ENCODE measurements at regions not wholly inside any gene's neighbourhood (a gene's known extent, or its start where the extent isn't known, plus 50 kb on each side); places are given as distances from the start of the nearest gene placed in this dataset.

GRCh38 chr3:160112481-160112880 is 112.7 kb upstream of the C3orf80 start:
- no peak for DNase-seq
- H2AFZ ChIP-seq (ENCODE audit: low read depth, low read length), result no peak overlapping the region
- no peak overlapping the region for H3K4me2 ChIP-seq (ENCODE audit: insufficient read depth, low read length)
- H4K20me1 ChIP-seq (ENCODE audit: insufficient read depth, low read length), result no peaks in the 10 kb centered on the region
- H3K4me3 ChIP-seq (ENCODE audit: low read depth in 1 of 2, low read length in 2 of 2), result no peak overlapping the region
- H3K36me3 ChIP-seq (ENCODE audit: insufficient read depth, low read length), result no peaks in the 10 kb centered on the region
- no peaks in the 10 kb centered on the region for H3K4me1 ChIP-seq (ENCODE audit: insufficient read depth, low read length)
- H3K9ac ChIP-seq (ENCODE audit: low read depth, low read length), result no peak overlapping the region
- TF ChIP-seq EZH2 (IDR thresholded peaks at IDR 0.05; ENCODE audit: borderline replicate concordance, low read depth, low read length, severe bottlenecking) (no peak), CTCF (IDR thresholded peaks at IDR 0.05; ENCODE audit: borderline replicate concordance, extremely low read depth, low read length, poor library complexity, severe bottlenecking) (no peak)
- H3K79me2 ChIP-seq (ENCODE audit: insufficient read depth, low read length), result no peaks in the 10 kb centered on the region
- H3K27ac ChIP-seq (ENCODE audit: low read length), result no peak overlapping the region
- peaks cover 9% of the 10 kb centered on the region for H3K27me3 ChIP-seq (ENCODE audit: insufficient read depth, low read length, poor library complexity)
- ATAC-seq (ENCODE audit: insufficient read depth, low read depth), result no peak
- no peaks in the 10 kb centered on the region for H3K9me3 ChIP-seq (ENCODE audit: insufficient read depth, low read length, severe bottlenecking)

- ATAC-seq (ENCODE audit: insufficient read depth, low read depth), result no peak
Measured at GRCh38 chr3:160112996-160113395, 112.2 kb upstream of the C3orf80 start.

DNA sequence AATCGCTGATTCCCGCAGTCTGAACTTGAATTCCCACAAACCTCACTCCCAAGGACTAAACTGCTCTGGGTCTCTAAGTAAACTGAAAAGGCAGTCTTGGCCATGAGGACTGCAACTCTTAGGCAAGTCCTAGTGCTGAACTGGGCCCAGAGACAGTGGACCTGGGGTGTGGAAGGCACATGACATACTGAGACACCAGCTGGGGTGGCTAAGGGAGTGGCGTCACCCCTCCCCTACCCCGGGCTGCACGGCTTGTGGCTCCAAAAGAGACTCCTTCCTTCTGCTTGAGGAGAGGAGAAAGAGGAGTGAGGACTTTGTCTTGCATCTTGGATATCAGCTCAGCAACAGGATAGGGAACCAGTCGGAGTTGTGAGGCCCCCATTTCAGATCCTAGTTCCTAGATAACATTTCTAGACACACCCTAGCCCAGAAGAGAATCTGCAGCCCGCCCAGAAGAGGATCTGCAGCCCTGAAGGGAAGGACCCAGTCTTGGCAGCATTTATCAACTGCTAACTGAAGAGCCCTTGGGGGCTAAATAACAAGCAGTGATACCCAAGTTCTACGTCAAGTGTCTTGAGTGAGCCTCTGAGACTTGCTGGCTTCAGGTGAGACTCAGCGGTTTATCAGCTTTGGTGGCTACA is 110.7 kb upstream of the C3orf80 start:
- Histone ChIP-seq H3K9ac (ENCODE audit: low read depth, low read length) (no peak overlapping the region), H3K4me1 (ENCODE audit: insufficient read depth, low read length) (no peaks in the 10 kb centered on the region), H2AFZ (ENCODE audit: low read depth, low read length) (no peak overlapping the region), H3K36me3 (ENCODE audit: insufficient read depth, low read length) (no peaks in the 10 kb centered on the region), H3K79me2 (ENCODE audit: insufficient read depth, low read length) (no peaks in the 10 kb centered on the region), H3K9me3 (ENCODE audit: insufficient read depth, low read length, severe bottlenecking) (no peaks in the 10 kb centered on the region), H3K27me3 (ENCODE audit: insufficient read depth, low read length, poor library complexity) (peaks cover 9% of the 10 kb centered on the region), H3K27ac (ENCODE audit: low read length) (no peak overlapping the region), H4K20me1 (ENCODE audit: insufficient read depth, low read length) (no peaks in the 10 kb centered on the region), H3K4me3 (ENCODE audit: low read depth in 1 of 2, low read length in 2 of 2) (no peak overlapping the region), H3K4me2 (ENCODE audit: insufficient read depth, low read length) (no peak overlapping the region)
- no peak for DNase-seq
- no peak for ATAC-seq (ENCODE audit: insufficient read depth, low read depth)
- TF ChIP-seq CTCF (IDR thresholded peaks at IDR 0.05; ENCODE audit: borderline replicate concordance, extremely low read depth, low read length, poor library complexity, severe bottlenecking), result no peak
- no peak for TF ChIP-seq EZH2 (IDR thresholded peaks at IDR 0.05; ENCODE audit: borderline replicate concordance, low read depth, low read length, severe bottlenecking)

More at GRCh38 chr3:160112996-160113395, 112.2 kb upstream of the C3orf80 start:
- Histone ChIP-seq H3K9me3 (ENCODE audit: insufficient read depth, low read length, severe bottlenecking) (no peaks in the 10 kb centered on the region), H3K27me3 (ENCODE audit: insufficient read depth, low read length, poor library complexity) (peaks cover 9% of the 10 kb centered on the region), H4K20me1 (ENCODE audit: insufficient read depth, low read length) (no peaks in the 10 kb centered on the region), H2AFZ (ENCODE audit: low read depth, low read length) (no peak overlapping the region), H3K9ac (ENCODE audit: low read depth, low read length) (no peak overlapping the region), H3K27ac (ENCODE audit: low read length) (no peak overlapping the region), H3K4me2 (ENCODE audit: insufficient read depth, low read length) (no peak overlapping the region), H3K79me2 (ENCODE audit: insufficient read depth, low read length) (no peaks in the 10 kb centered on the region), H3K4me3 (ENCODE audit: low read depth in 1 of 2, low read length in 2 of 2) (no peak overlapping the region), H3K36me3 (ENCODE audit: insufficient read depth, low read length) (no peaks in the 10 kb centered on the region), H3K4me1 (ENCODE audit: insufficient read depth, low read length) (no peaks in the 10 kb centered on the region)
- no peak for DNase-seq
- TF ChIP-seq EZH2 (IDR thresholded peaks at IDR 0.05; ENCODE audit: borderline replicate concordance, low read depth, low read length, severe bottlenecking) (no peak), CTCF (IDR thresholded peaks at IDR 0.05; ENCODE audit: borderline replicate concordance, extremely low read depth, low read length, poor library complexity, severe bottlenecking) (no peak)
